GM18502 (cell line): ENCODE measurements at regions not wholly inside any gene's neighbourhood (a gene's known extent, or its start where the extent isn't known, plus 50 kb on each side); places are given as distances from the start of the nearest gene placed in this dataset.

ENCODE experiments used
- ATAC-seq: cut with Tn5 transposase; IDR thresholded peaks from one replicate; pipeline ENCODE4 v1.9.1; 2021; ENCODE audit warnings: mild to moderate bottlenecking; ENCODE audit not compliant: unreplicated experiment, poor library complexity

GRCh38 chr14:53810221-53810620 lies 146.4 kb downstream of the BMP4 start:
- ATAC-seq = no peak

GRCh38 chr14:53808042-53808441 lies 148.6 kb downstream of the BMP4 start:
- ATAC-seq = no peak

- ATAC-seq = no peak
Observed at GRCh38 chr14:53807542-53807941, 149.1 kb downstream of the BMP4 start.

- no peak for ATAC-seq
Observed at GRCh38 chr14:53807108-53807507, 149.5 kb downstream of the BMP4 start.

GRCh38 chr14:53796734-53797133 lies 159.9 kb downstream of the BMP4 start:
- ATAC-seq = no peak

- ATAC-seq = no peak
Observed at GRCh38 chr14:53793790-53794505, 162.7 kb downstream of the BMP4 start.

- no peak for ATAC-seq
Observed at GRCh38 chr14:53792909-53793308, 163.7 kb downstream of the BMP4 start.

GRCh38 chr14:53790731-53791500 lies 165.7 kb downstream of the BMP4 start:
- ATAC-seq = no peak

- ATAC-seq = no peak
Observed at GRCh38 chr14:53788566-53788965, 168.1 kb downstream of the BMP4 start.

- no peak for ATAC-seq
Observed at GRCh38 chr14:53786045-53786444, 170.6 kb downstream of the BMP4 start.

GRCh38 chr14:53784688-53785087 lies 171.9 kb downstream of the BMP4 start:
- ATAC-seq = no peak

GRCh38 chr14:53783256-53783655 lies 173.4 kb downstream of the BMP4 start:
- no peak for ATAC-seq

- ATAC-seq = no peak
Observed at GRCh38 chr14:53780051-53780555, 176.5 kb downstream of the BMP4 start.

- ATAC-seq = no peak
Observed at GRCh38 chr14:53779301-53779700, 177.3 kb downstream of the BMP4 start.

- ATAC-seq = no peak
Observed at GRCh38 chr14:53778263-53778662, 178.4 kb downstream of the BMP4 start.

GRCh38 chr14:53772936-53773335 lies 183.7 kb downstream of the BMP4 start:
- ATAC-seq = no peak

GRCh38 chr14:53767566-53767965 lies 189.1 kb downstream of the BMP4 start:
- ATAC-seq = no peak

GRCh38 chr14:53766601-53767000 lies 190.0 kb downstream of the BMP4 start:
- ATAC-seq = no peak

GRCh38 chr14:53766106-53766505 lies 190.5 kb downstream of the BMP4 start:
- no peak for ATAC-seq

GRCh38 chr14:53764846-53765245 lies 191.8 kb downstream of the BMP4 start:
- no peak for ATAC-seq

GRCh38 chr14:53758141-53758540 lies 198.5 kb downstream of the BMP4 start:
- ATAC-seq = no peak

GRCh38 chr14:53757732-53758131 lies 198.9 kb downstream of the BMP4 start:
- no peak for ATAC-seq
